LNCaP clone FGC (cell line): ENCODE measurements at regions not wholly inside any gene's neighbourhood (a gene's known extent, or its start where the extent isn't known, plus 50 kb on each side); places are given as distances from the start of the nearest gene placed in this dataset.
"Not testable (repeated sequence)": the region's sequence is repeated elsewhere in the genome, so short reads cannot be mapped to it uniquely, and the experiment has no call there.

ENCODE experiments used
- DNase-seq: peaks from one replicate; pipeline ENCODE4 v3.0.0-alpha.2; 2011; ENCODE audit warnings: low read depth
- H3K4me3 ChIP-seq: 2 replicates; pipeline ENCODE4 v1.5.1; 2011; ENCODE audit warnings: mild to moderate bottlenecking, low read depth, low read length, control low read depth
- CTCF ChIP-seq: IDR thresholded peaks from 2 replicates; pipeline ENCODE4 v1.5.1; 2012; ENCODE audit warnings: mild to moderate bottlenecking; ENCODE audit not compliant: control insufficient read depth, insufficient read depth; ENCODE audit errors: extremely low read depth

GRCh38 chr6:11938285-11938890, 73.7 kb upstream of the HIVEP1 start:
- H3K4me3 ChIP-seq: no peak overlapping the region
- TF ChIP-seq CTCF: no peak
- no peak for DNase-seq

DNA sequence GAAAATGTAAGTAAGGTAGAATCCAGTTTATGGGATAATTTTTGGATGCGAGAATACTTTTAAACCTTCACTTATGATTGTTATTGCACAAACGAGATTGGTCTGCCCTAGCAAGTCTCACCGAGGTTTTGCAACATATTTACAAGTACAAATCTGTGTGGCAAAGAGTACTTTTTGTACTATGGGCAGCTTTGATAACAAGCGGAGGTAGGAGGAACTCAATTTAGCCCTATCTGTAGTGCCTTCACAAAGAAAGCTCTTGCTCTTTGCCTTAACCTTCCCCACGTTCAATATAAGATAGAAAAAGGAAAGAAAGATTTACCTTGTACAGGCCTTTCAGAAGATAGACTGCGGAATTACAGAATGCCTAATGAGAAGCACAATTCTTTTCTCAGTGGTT, 77.5 kb upstream of the HIVEP1 start:
- no peak overlapping the region for H3K4me3 ChIP-seq
- no peak for TF ChIP-seq CTCF
- DNase-seq: no peak

DNA sequence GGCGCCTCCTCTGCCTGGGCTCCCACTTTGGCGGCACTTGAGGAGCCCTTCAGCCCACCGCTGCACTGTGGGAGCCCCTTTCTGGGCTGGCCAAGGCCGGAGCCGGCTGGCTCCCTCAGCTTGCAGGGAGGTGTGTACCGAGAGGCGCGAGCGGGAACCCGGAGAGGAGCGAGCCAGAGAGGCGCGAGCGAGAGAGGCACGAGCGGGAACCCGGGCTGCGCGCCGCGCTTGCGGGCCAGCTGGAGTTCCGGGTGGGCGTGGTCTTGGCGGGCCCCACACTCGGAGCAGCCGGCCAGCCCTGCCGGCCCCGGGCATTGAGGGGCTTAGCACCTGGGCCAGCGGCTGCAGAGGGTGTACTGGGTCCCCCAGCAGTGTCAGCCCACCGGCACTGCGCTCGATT, 79.2 kb upstream of the HIVEP1 start:
- H3K4me3 ChIP-seq, DNase-seq: not testable (repeated sequence)

DNA sequence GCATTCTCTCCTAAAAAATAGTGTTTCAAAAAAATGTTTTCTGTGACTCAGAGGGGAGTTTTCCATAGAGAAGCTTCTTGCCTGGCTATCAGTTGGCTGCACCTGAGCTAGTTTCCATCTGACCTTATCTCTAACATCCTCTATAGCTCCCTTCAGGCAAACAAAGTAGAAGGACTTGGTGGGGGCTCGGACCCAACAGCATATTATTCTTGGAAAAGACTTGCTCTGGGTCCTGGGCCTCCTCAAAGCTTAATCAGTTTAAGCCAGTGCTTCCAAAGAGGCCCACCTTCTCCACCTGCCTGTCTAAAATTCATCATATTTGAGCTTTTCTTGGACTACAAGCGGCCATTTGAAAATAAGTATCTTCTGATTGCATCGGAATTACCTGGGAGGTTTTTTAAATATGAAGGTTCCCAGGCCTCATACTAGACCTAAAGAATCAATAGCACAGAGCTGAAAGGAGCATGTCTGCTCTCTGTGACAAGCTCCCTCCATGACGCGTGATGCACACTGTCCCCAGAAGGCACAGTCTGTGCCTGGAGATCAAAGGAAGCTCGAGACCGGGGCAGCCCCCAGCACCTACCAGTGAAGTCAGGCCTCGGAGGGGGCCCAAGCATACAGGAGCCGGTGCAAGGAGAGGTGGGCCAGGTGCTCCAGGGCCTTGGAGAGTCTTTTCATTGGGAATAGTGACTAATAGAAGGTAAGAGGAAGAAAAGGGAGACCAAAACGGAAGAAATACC, 80.6 kb upstream of the HIVEP1 start:
- no peak overlapping the region for H3K4me3 ChIP-seq
- no peak for DNase-seq
- TF ChIP-seq CTCF: no peak

- not testable (repeated sequence) for DNase-seq, H3K4me3 ChIP-seq
Measured at GRCh38 chr6:11930834-11931233, 81.3 kb upstream of the HIVEP1 start.

DNA sequence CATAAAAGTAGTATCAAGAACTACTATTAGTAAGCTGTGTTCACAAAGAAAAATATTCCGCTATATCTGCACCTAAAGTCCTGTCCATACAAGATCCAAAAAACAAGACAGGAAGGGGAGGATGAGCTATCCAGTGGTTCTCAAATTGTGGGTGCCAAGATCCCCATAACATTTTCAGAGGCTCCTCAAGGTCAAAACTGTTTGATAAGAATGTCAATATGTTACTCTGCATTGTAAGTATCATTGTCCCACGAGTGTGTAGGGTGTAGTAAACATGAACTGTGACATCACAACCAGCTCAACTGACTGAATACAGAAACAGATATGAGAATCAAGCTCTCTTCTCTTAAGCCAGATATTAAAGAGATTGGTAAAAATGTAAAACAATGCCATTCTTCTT, 81.9 kb upstream of the HIVEP1 start:
- TF ChIP-seq CTCF: no peak
- H3K4me3 ChIP-seq: no peak overlapping the region
- no peak for DNase-seq

- TF ChIP-seq CTCF: no peak
- no peak overlapping the region for H3K4me3 ChIP-seq
- no peak for DNase-seq
Measured at GRCh38 chr6:11929241-11929835, 82.8 kb upstream of the HIVEP1 start.
